ENCODE measurements at regions not wholly inside any gene's neighbourhood (a gene's known extent, or its start where the extent isn't known, plus 50 kb on each side); places are given as distances from the start of the nearest gene placed in this dataset.
"Not testable (repeated sequence)": the region's sequence is repeated elsewhere in the genome, so short reads cannot be mapped to it uniquely, and the experiment has no call there.

GRCh38 chr6:14880052-14880451 is 365.8 kb upstream of the JARID2 start:
- in situ Hi-C loops (cut with HindIII; ENCODE audit: low sequenced_read_pairs) = no loop called here

- in situ Hi-C loops (cut with HindIII; ENCODE audit: low sequenced_read_pairs) = no loop called here
Measured at GRCh38 chr6:14880677-14881076, 365.2 kb upstream of the JARID2 start.

- in situ Hi-C loops (cut with HindIII; ENCODE audit: low sequenced_read_pairs) = no loop called here
Measured at GRCh38 chr6:14881398-14881797, 364.5 kb upstream of the JARID2 start.

- in situ Hi-C loops (cut with HindIII; ENCODE audit: low sequenced_read_pairs) = no loop called here
Measured at GRCh38 chr6:14882394-14883026, 363.4 kb upstream of the JARID2 start.

- in situ Hi-C loops (cut with HindIII; ENCODE audit: low sequenced_read_pairs) = no loop called here
Measured at GRCh38 chr6:14883921-14884320, 361.9 kb upstream of the JARID2 start.

- in situ Hi-C loops (cut with HindIII; ENCODE audit: low sequenced_read_pairs) = no loop called here
Measured at GRCh38 chr6:14885498-14885897, 360.4 kb upstream of the JARID2 start.

GRCh38 chr6:14887181-14887580 is 358.7 kb upstream of the JARID2 start:
- in situ Hi-C loops (cut with HindIII; ENCODE audit: low sequenced_read_pairs) = no loop called here

GRCh38 chr6:14887986-14888574 is 357.8 kb upstream of the JARID2 start:
- in situ Hi-C loops (cut with HindIII; ENCODE audit: low sequenced_read_pairs) = no loop called here

- in situ Hi-C loops (cut with HindIII; ENCODE audit: low sequenced_read_pairs) = no loop called here
Measured at GRCh38 chr6:14888575-14889000, 357.3 kb upstream of the JARID2 start.

DNA sequence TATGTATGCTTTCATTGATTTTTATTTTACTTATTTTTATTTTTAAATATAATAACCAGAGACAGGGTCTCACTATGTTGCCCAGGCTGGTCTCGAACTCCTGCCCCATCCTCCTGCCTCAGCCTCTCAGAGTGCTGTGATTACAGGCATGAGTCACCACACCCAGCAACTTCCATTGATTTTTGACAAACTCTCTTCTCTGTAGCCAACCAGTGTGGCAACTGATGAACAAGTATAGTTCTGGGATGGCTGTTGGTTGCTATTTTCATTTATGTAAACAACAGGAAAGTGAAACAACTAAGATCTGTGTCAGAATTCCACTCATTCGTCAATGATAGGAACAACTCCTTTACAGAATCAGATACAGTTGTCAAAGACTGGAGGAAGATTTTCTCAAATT is 356.7 kb upstream of the JARID2 start:
- in situ Hi-C loops (cut with HindIII; ENCODE audit: low sequenced_read_pairs) = no loop called here

DNA sequence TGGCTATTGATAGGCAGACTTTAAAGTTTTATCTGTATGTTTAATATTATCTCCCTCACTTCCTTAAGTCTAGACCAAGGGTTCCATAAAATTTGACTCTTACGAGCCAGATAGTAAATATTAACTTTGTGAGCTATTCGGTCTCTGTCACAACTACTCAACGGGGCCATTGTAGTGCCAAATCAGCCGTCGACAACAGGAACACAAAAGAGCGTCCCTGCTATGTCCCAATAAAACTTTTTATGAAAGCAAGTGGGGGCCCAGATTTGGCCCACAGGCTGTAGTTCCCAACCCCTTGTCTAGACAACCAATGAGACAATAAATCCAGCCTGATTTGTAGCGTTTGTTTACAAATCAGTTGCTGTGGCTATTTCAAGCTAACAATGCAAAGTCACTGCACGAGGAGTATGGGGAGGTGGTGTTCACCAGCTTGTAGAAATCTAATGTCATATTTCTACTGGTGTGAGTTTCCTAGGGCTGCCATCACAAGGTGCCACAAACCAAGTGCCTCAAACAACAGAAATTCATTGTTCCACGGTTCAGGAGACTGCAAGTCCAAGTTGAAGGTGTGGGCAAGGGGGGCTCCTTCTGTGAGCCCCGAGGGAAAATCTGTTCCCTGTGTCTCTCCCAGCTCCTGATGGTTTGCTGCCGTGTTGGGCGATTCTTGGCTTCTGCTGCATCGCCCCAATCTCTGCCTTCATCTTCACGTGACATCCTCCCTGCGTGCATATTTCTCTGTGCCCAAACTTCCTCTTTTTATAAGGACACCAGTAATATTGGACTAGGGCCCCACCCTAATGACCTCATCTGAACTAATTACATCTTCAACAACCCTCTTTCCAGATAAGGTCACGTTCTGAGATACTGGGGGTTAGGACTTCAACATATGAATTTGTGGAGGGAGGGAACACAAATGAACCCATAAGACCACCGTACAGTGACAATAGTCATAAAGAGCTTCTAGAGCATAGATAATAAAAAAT is 356.0 kb upstream of the JARID2 start:
- in situ Hi-C loops (cut with HindIII; ENCODE audit: low sequenced_read_pairs) = no loop called here

- in situ Hi-C loops (cut with HindIII; ENCODE audit: low sequenced_read_pairs) = not testable (repeated sequence)
Measured at GRCh38 chr6:14891820-14892375, 354.0 kb upstream of the JARID2 start.

DNA sequence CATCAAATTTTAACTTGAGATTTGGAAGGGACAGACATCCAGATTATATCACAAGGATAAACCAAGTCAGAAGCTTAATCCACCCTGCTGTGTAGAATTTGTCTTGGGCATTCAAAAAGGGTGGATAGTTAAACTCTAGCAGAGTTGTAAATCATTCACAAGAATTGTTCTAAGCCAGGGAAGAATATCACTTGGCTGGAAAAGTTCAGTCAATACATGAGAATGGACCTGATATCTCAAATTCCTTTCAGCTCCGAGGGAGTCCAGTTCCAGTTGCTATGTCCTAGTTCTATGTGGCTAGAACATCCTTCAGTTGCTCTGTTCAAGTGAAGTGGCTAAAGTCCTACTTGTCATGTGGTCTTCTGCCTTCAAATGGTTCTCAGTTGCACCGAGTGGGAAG is 351.8 kb upstream of the JARID2 start:
- in situ Hi-C loops (cut with HindIII; ENCODE audit: low sequenced_read_pairs) = no loop called here

DNA sequence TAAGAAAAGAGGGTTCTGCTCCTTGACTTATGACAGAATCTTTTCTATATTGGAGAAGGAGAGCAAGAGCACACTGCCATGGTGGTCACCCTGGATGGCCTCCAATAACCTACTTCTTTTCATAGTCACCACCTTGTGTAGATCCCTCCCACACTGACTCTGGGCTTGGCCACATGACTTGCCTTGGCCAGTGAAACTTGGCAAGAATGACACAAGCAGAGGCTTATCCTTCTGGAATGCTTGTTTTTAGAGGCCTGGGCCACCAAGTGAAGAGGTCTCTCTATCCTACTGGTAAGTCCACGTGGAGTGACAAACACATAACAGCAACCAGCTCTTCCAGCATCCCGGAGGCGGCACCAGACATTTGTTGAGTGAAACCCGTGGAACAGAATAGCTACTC is 349.4 kb upstream of the JARID2 start:
- in situ Hi-C loops (cut with HindIII; ENCODE audit: low sequenced_read_pairs) = no loop called here

- in situ Hi-C loops (cut with HindIII; ENCODE audit: low sequenced_read_pairs) = no loop called here
Measured at GRCh38 chr6:14897831-14898230, 348.0 kb upstream of the JARID2 start.

DNA sequence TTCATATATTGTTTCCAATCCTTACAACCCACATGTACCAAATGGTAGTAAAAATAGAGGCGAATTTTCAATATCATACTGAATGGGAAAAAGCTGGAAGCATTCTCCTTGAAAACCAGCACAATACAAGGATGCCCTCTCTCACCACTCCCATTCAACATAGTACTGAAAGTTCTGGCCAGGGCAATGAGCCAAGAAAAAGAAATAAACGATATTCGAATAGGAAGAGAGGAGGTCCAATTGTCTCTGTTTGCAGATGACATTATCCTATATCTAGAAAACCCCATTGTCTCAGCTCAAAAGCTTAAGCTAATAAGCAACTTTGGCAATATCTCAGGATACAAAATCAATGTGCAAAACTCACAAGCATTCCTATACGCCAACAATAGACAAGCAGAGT is 346.4 kb upstream of the JARID2 start:
- in situ Hi-C loops (cut with HindIII; ENCODE audit: low sequenced_read_pairs) = not testable (repeated sequence)

- in situ Hi-C loops (cut with HindIII; ENCODE audit: low sequenced_read_pairs) = no loop called here
Measured at GRCh38 chr6:14900919-14901318, 344.9 kb upstream of the JARID2 start.

DNA sequence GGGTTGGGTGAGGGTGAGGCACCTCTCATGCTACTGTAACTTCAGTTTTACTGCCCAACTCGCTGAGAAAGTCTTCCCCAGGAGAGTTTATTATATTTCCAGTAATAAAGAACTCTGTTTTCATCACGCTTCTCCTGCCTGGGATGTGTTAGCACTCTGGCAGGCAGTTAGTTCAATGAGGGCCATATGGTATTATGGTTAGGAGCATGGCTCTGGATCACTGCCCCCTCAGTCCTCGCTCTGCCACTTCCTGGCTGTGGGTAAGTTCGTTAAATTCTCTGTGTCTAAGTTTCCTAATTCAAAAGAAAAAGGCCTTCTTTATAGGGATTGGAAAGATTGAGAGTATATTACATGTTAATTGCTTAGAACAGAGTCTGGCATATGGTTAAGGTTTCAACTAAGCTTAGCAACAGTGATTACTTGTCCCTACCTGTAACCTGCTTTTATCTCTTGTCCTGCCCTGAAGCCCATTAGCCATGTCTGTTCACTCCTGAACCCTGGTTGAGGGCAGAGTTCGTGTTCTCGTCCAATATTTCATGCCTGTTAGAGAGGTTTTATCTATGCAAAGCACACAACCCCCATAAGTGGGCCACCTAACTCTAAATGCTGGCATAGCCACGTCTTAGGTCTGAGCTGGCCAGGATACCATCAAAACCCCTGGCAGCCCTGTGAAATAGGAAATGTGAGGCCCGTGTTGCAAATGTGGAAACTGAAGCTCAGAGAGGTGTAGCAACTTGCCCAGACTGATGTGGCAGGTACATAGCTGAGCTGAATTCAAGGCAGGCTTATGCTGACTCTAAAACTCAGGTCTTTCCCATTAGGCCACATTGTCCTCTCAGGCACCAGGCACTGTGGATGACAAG is 342.5 kb upstream of the JARID2 start:
- in situ Hi-C loops (cut with HindIII; ENCODE audit: low sequenced_read_pairs) = no loop called here

DNA sequence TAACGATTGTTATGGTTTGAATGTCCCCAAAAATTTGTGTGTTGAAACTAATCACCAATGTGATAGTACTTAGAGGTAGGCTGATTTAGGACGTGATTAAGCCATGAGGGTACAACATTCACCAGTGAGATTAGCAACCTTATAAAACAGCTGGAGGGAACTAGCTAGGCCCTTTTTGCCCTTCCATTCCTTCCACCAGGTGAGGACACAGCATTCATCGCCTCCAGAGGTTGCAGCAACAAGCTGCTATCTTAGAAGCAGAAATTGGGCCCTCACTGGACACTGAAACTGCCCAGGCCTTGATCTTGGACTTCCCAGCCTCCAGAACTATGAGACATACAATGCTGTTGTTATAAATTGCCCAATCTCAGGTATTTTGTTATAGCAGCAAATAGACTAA is 340.7 kb upstream of the JARID2 start:
- in situ Hi-C loops (cut with HindIII; ENCODE audit: low sequenced_read_pairs) = no loop called here

DNA sequence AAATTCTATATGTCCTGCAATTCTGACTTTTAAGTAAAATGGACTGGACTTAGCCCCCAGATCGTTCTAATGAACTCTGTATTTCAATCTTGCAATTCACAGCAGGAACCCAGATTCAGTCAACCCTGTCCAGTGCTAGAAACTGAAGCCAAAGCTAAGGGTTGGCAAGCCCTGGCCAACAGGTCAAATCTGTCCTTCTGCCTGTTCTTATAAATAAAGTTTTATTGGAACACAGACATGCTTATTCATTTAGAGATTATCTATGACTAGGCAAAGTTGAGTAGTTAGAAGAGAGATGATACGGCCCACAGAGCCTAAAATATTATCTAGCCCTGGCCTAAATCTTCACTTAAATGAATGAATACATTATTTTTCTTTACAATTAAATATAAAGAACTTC is 339.2 kb upstream of the JARID2 start:
- in situ Hi-C loops (cut with HindIII; ENCODE audit: low sequenced_read_pairs) = no loop called here
